HG02884 (cell line): ENCODE measurements at regions not wholly inside any gene's neighbourhood (a gene's known extent, or its start where the extent isn't known, plus 50 kb on each side); places are given as distances from the start of the nearest gene placed in this dataset.
A peak's percentile ranks its signal among the peaks of the same experiment; 100 is the strongest.
"Not testable (repeated sequence)": the region's sequence is repeated elsewhere in the genome, so short reads cannot be mapped to it uniquely, and the experiment has no call there.

Source experiments
- ATAC-seq: cut with Tn5 transposase; IDR thresholded peaks from one replicate; pipeline ENCODE4 v1.9.1; 2021; ENCODE audit warnings: mild to moderate bottlenecking, moderate library complexity; ENCODE audit not compliant: unreplicated experiment

DNA sequence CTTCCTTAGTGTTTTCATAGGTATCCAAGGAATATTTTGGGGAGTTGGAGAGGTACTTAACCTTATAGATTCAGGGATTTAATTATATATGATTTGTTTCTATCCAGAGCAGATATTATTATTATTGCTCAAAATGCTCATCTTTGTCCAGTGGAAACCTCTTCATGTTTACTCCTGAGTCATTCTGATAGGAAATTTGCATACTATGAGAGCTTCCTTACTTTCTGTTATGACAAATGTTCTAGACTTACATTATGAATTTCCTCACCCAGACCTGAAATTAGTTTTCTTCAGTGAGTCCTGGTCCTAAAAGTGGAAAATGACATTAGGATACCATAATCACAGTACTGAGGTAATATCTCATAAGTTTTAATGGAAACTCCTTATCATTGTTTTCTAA is 57.5 kb upstream of the PLPPR5 start:
- ATAC-seq = peak; percentile 68

DNA sequence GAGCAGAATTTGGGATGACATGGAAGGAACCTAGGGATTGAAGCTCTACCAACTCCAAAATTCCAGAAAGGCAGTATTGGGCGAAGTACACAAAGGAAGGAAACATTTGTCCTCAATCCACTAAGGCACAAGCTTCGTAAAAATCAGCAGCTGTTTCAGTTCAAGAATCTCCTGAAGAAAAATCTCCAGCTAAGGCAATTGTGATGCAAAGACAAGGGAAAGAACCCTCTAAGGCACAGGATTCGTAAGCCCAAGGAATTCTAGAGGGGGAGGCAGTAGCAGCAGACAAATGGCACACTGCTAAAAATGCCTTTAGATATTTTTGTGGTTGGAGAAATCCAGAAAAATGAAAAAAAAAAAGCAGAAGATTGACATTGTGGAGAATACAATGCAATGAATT is 64.5 kb upstream of the PLPPR5 start:
- ATAC-seq = no peak

DNA sequence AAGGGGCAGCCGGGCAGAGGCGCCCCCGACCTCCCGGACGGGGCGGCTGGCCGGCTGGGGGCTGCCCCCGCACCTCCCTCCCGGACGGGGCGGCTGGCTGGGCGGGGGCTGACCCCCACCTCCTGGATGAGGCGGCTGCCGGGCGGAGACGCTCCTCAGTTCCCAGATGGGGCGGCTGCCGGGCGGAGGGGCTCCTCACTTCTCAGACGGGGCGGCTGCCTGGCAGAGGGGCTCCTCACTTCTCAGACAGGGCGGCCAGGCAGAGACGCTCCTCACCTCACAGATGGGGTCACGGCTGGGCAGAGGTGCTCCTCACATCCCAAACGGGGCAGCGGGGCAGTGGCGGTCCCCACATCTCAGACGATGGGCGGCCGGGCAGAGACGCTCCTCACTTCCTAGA is 73.9 kb upstream of the PLPPR5 start:
- not testable (repeated sequence) for ATAC-seq

DNA sequence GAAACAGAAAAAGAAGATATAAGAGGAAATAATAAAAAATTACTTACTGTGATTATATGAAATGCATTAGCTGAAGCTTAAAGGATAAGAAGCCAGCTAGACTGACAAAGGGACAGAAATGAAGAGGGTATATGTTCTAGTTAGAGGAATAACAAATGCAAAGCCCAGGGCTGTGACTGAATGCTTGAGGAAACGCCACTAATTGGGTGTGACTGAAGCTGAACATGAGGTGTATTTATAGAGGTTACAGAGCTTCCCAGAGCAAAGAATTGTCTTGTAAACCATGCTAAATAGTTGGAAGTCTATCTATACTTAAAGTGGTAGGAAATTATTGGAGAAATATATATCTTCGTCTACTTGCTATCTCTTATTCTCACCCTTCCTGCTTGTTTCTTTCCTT is 77.7 kb upstream of the PLPPR5 start:
- ATAC-seq = no peak

DNA sequence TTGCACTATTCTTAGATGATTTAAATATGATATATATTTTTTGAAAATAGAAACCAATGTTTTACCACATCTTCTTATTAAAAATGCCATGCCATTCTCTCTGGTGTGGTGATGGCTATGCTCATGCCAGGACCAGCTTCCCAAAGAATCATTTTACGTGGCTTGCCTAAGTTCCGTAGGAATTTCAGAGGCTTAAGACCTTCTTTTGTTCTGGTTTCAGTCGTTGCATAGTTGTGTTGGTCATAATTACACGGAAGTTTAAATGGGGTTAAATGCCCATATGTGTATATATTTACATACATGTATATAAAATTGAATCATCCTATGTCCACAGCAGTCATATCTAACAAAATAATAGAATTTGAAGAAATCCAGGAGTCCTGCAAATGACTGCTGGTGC is 78.7 kb upstream of the PLPPR5 start:
- ATAC-seq = no peak

DNA sequence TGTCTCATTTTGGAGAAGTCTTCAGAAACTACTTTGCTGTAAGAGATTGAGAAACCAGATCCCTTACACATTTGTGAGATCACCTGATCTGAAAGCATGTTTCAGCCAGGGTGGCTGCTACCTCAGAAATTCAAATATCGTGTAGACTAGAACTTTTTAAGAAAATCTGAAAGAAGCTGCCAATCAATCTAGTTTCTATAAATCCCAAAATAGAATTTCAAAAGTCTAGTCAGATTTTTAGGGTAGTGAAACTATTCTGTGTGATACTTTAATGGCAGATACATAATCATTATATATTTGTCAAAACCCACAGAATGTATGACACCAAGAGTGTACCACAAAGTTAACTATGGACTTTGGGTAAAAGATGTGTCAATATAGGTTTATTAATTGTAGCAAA is 79.9 kb upstream of the PLPPR5 start:
- ATAC-seq = peak; percentile 42

DNA sequence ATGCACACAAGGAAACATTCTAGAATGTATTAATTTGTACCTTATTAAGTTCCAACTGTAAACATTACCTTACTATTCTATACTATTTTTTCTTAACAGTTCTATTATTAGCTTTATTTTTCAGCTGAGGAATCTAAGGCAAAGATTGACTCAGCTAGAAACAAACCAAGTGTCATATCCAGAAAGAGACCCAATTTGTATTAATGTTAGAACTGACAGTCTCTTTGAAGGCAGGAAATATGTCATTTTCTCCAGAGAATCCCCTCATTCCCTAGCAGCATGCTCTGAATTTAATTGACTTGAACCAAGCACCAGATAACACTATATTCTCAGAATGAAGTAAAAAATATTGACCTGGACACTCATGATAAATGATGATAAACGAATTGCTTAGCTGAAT is 81.4 kb upstream of the PLPPR5 start:
- no peak for ATAC-seq

DNA sequence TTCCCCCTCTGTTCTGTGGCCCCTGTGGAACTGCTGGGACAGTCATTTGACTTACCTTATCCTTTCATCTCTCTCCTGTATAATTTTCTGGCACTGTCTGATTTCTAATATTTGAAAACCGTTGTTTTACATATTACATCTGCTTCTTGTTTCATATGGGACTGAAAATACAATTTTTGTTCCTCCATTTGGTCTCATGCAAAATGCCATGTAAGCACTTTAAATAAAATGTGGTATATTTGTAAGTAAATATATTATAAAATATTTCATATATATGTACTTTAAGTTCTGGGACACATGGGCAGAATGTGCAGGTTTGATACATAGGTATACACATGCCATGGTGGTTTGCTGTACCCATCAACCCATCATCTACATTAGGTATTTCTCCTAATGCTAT is 93.9 kb upstream of the PLPPR5 start:
- ATAC-seq = no peak

DNA sequence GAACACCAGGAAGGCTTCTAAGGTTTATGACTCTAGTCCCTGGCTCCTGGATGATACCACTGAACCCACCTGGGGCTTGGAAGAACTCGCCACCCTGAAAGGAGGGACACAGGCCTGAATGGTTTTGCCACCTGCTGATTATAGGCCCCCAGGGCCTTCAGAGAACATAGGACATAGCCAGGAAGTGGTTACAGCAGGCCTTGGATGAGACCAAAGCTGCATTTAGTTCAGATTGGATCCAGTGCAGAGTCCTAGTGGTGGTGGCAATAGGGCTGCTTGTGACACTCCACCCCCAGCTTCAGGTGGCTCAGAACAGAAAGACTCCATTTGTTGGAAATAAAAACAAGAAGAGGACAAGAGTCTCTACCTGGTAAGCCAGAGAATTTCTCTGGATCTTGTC is 101.6 kb upstream of the PLPPR5 start:
- ATAC-seq = no peak

DNA sequence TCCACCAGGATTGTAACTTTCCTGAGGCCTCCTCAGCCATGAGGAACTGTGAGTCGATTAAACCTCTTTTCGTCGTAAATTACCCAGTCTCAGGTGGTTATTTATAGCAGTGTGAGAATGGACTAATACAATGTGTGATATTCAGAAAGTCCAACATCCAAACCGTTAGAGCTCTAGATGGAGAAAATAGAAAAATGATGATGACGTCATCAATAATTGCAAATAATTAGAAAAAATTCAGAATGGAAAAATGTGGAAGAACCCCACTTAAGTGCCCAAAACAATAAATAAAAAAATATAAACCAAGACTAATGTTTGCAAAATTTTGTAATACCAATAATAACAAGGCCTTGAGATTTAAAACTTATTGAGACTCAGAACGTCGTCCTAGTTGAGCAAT is 103.0 kb upstream of the PLPPR5 start:
- ATAC-seq = no peak

DNA sequence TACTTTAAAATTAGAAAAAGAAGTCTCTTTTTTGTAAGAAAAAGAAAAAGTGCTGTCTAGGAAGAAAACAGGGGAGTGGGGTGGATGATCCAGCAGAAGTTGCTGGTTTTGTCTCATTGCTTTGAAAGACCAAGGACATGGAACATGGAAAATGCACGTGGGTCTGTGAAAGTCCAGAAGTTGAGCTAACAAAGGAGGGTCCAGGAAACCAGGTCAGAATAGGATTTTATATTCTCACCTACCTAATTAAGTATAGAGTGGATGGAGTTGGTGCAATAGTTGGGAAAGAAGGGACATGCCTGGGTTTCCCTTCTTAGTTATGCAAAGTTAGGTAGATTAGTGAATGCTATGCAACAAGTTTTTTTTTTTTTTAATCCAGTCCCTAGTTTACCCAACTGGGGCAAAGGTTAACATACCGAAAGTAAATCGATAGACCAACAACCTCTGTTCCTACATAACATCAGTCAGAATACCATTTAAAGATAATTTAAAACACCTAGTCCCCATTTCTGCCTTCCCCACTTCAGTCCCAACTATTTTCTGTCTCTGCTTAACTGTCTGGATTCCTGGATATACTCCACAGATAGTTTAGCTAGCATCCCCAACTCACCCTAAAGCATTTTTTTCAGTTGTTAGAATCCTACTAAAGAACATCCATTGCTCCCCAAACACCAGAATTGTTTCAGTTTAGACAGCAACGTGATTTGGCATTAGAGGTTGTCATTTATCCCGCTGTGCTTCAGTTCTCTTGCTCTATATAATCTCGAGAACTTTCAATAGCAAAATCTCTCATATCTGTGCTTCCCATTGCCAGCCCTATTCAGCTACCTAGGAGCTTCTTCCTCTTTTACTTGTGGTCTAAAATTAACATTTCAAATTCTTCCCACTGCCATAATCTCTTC is 105.7 kb upstream of the PLPPR5 start:
- no peak for ATAC-seq

DNA sequence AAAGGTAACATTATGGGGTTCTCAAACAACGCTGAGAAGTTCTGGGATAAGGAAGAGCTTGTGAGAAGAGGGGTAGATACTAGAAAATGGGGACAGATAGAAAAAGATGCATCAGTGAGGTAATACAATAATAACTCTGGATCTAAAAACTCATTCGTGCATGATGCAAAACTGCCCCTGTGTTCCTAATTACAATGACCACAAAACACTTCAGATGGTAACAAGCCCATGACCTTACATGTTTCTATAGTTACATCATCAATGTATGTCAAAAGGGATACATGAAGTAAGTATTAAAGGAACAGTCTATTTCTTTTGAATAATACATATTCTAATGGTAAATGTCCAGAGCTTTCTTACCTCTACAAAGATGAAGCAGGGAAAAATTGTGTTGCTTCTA is 110.6 kb upstream of the PLPPR5 start:
- ATAC-seq = no peak

DNA sequence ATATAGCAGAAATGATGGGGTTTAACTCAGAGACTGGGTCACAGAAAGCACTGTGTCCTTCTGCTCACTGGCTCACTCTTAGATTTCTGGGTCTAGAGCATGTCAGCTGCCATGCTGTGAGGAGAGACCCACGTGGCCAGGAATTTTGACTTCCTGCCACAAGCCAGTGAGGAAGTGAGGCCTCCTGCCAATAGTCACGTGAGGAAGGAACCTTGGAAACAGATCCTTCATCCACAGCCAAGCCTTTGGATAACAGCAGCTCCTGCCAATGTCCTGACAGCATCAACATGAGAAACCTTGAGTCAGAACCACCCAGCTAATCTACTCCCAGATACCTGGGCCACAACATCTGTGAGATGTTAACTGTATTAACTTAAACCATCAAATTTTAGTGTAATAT is 114.5 kb upstream of the PLPPR5 start:
- ATAC-seq = no peak

DNA sequence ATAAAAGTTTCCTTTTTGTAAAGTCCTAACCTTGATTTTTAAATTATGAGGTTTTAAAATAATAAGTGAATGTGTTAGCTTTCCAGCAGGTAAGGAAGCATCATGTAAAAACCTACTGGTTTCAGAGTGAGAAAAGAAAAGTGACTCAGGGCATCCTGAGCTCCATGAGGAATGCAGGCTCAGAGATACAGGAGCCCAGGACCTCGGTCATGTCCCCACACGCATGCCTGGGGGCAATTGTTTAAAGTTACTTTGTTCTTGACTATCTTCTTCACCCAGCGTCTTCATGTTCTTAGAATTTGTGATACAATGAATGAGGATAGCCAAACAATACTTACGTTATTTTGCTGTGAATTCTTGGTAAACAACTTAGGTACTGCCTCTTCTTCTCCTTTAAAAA is 117.4 kb upstream of the PLPPR5 start:
- ATAC-seq = no peak

DNA sequence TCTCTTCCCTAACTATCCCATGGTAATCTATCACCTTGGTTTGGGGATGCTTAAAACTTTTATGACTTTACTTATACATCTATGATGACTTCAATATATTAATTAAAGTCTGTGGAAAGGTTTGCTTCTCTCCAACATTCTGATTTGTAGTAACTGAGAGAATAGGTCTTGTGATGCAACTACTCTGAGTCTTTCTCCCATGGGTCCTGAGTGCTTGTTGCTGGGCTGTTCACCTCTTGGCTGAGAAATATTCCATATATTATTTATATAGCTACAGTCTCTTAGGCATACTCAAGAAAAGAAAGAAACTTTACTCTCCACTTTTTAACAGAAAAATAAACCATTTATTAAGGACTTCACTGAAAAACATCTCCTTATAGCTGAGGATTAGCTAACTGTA is 119.3 kb upstream of the PLPPR5 start:
- ATAC-seq = no peak

DNA sequence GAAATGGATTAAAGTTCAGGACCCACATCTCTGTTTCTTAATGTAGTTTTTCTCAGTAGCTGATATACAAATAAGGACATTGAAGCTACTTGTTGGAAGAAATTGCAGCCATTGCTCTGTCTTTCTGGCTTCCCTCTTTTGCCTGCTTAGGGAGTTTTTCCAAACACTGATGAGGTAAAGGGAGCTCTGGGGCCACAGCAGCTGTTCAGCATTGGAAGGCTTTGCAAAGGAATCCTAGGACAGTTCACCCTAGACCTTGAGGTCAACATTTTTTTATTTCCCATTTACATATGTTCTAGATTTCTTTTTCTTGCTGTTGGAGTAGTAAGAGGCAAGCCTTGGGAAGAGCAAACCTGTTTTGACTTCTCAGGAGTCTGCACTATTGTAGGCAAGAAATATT is 126.9 kb upstream of the PLPPR5 start:
- ATAC-seq = no peak

DNA sequence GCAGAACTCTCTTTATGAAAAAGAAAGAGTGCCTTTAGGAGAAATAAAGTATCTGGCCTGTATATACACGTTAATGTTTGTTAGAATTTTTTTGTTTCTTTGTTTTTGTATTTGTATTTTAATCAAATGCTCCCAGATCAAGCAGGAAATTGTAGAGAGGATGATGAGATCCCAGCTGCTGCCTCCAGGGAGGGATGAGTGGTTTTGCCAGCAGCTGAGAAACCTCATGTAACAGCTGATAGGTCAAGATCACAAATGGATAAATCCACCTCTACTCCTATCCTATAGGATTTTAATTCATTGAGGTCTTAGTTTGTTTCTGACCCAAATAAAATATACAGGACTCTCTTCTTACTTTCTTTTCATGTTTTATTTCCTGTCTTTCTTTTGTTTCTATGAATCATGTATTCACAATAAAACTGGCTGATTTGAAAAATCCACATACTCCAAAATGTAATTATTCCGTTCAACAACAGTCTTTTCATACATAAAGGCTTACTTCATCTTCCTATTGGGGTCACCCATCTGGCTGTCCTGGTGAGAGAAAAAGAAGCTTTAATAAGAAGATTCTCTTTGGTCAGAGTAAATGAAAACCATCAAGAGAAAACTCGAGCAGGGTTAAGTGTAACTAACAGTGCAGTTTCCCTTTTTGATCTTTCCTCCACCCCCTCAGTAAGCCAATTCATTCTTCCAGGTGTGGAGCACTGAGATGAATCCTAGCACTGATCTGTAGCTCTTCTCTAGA is 129.3 kb upstream of the PLPPR5 start:
- ATAC-seq = no peak

DNA sequence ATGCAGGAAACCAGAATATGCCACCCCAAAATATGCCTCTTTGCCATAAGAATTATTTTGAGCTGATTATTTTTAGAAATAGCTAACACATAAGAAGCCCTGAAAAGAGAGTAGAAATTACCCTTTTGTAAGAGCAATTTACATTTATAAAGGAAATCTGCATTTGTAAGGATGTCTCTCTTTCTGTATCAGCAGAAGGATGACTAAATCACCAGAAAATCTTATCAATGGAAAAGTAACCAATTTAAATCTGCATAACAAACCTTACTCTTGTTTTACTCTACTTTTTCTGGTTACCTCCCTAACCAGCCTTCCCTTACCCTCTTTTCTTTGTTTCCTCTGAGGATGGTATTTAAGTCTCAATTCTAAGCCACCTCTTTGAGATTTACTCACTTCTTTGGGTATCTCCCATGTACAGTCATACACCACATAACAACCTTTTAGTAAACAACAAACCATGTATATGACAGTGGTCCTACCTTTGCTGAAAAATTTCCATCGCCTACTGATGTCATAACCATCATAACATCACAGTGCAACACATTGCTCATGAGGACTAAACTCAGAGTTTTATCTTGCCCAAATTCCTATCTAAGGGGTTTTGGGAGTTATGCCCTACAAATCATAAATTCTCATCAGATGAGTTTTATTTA is 126.6 kb upstream of the PLPPR4 start:
- no peak for ATAC-seq

DNA sequence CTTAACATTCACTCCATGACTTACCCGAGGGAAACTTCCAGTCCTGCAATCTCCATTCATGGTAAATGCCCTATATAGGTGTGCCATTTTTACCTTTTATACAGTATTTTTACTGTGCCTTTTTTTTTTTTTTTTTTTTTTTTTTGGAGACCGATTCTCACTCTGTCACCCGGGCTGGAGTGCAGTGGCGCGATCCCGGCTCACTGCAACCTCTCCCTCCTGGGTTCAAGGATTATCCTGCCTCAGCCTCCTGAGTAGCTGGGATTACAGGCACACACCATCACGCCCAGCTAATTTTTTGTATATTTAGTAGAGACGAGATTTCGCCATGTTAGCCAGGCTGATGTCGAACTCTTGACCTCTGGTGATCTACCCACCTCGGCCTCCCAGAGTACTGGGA is 124.4 kb upstream of the PLPPR4 start:
- ATAC-seq = no peak

DNA sequence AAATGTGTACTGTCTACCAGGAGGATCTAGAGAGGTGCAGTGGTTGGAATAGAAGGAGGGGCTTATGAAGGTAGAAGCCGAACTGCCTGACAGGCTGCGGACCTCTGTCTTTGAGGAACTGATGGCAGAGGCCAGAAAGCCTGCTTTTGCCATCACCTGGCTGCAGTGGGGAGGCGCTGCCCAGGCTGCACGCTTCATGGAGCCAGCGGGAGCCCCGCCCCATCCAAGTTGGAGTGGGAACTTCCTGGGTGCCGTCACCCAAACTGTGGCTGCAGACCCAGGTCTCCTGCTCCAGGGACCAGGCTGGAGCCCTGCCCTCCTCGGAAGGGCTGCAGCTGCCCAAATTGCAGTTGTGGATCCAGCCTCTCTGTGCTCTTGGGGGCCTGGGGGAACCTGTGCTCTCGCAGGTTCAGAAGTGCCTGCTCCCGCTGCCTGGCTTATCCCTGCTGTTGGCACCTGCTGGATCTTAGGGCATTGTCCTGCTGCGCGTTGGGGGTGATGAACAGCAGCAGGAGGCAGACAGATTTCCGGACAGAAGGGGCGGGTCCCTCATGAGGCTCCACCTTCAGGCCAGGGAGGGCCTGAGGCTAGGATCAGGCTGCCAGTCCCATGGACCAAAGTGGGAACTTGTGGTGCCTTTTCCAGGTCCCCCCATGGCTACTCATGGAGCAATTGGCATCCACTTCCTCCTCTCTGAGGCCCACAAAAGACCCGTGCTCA is 118.0 kb upstream of the PLPPR4 start:
- ATAC-seq = no peak

DNA sequence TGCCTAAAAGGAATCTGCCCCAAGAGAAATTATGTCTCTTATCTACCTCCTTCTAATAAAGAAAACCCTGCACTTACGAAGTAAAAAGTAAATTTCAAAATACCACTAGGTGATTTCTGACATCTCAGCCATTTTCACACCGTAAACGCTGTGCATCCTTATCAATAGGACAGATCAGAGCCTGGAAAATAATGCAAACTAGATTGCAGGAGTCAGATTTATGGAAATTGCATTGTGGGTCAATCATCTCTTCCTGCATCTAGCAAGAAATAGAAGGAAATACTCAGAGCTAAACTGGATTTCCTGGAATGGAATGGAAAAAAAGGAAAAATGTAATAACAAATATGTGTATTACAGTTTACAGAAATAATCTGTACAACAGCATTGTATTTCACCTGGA is 114.3 kb upstream of the PLPPR4 start:
- ATAC-seq = no peak
